ENCODE measurements at regions not wholly inside any gene's neighbourhood (a gene's known extent, or its start where the extent isn't known, plus 50 kb on each side); places are given as distances from the start of the nearest gene placed in this dataset.

- no peak overlapping the region for H3K4me3 ChIP-seq (ENCODE audit: low read length in 2 of 2)
- intact Hi-C loops (cut with DNase I) = no loop called here
- 80 to 91% methylated on average over 10 of the region's 10 CpGs for WGBS, 2 donors
- ATAC-seq (ENCODE audit: low FRiP score) (no peak), DNase-seq (no peak)
- H3K4me1 ChIP-seq (ENCODE audit: control insufficient read depth in 1 of 2, insufficient read depth in 2 of 2, low read length in 2 of 2) = no peaks in the 10 kb centered on the region
- no peaks in the 10 kb centered on the region for H3K9me3 ChIP-seq (ENCODE audit: control insufficient read depth, low read length)
- H3K27ac ChIP-seq (ENCODE audit: low read depth in 1 of 2, low read length in 2 of 2) = no peak overlapping the region
- no peaks in the 10 kb centered on the region for H3K36me3 ChIP-seq (ENCODE audit: control insufficient read depth in 1 of 2, insufficient read depth in 2 of 2, low read length in 1 of 2)
- no peaks in the 10 kb centered on the region for H3K27me3 ChIP-seq (ENCODE audit: control insufficient read depth in 1 of 2, insufficient read depth in 2 of 2, low read length in 1 of 2)
These were observed 433.0 kb downstream of the PTPRU start for GRCh38 chr1:29669158-29669871.

GRCh38 chr1:29668551-29669157, 432.3 kb downstream of the PTPRU start:
- Histone ChIP-seq H3K36me3 (ENCODE audit: control insufficient read depth in 1 of 2, insufficient read depth in 2 of 2, low read length in 1 of 2) (no peaks in the 10 kb centered on the region), H3K27me3 (ENCODE audit: control insufficient read depth in 1 of 2, insufficient read depth in 2 of 2, low read length in 1 of 2) (no peaks in the 10 kb centered on the region), H3K4me3 (ENCODE audit: low read length in 2 of 2) (no peak overlapping the region), H3K9me3 (ENCODE audit: control insufficient read depth, low read length) (peaks cover 2% of the 10 kb centered on the region), H3K4me1 (ENCODE audit: control insufficient read depth in 1 of 2, insufficient read depth in 2 of 2, low read length in 2 of 2) (no peaks in the 10 kb centered on the region), H3K27ac (ENCODE audit: low read depth in 1 of 2, low read length in 2 of 2) (no peak overlapping the region)
- intact Hi-C loops (cut with DNase I) = no loop called here
- ATAC-seq (ENCODE audit: low FRiP score) = no peak
- no peak for DNase-seq
- 28 to 43% methylated on average over 7 of the region's 7 CpGs for WGBS, 2 donors

- intact Hi-C loops (cut with DNase I) = no loop called here
- no peak for DNase-seq
- no peaks in the 10 kb centered on the region for H3K4me1 ChIP-seq (ENCODE audit: control insufficient read depth in 1 of 2, insufficient read depth in 2 of 2, low read length in 2 of 2)
- peaks cover 4% of the 10 kb centered on the region for H3K9me3 ChIP-seq (ENCODE audit: control insufficient read depth, low read length)
- no peak overlapping the region for H3K27ac ChIP-seq (ENCODE audit: low read depth in 1 of 2, low read length in 2 of 2)
- no peaks in the 10 kb centered on the region for H3K27me3 ChIP-seq (ENCODE audit: control insufficient read depth in 1 of 2, insufficient read depth in 2 of 2, low read length in 1 of 2)
- H3K4me3 ChIP-seq (ENCODE audit: low read length in 2 of 2) = no peak overlapping the region
- WGBS, 2 donors = 32 to 55% methylated on average over 2 of the region's 2 CpGs
- no peak for ATAC-seq (ENCODE audit: low FRiP score)
- no peaks in the 10 kb centered on the region for H3K36me3 ChIP-seq (ENCODE audit: control insufficient read depth in 1 of 2, insufficient read depth in 2 of 2, low read length in 1 of 2)
These were observed 431.6 kb downstream of the PTPRU start for GRCh38 chr1:29667951-29668350.

GRCh38 chr1:29664711-29665110, 428.4 kb downstream of the PTPRU start:
- WGBS, 2 donors = 87% methylated on average over 2 of the region's 2 CpGs
- DNase-seq (no peak), ATAC-seq (ENCODE audit: low FRiP score) (no peak)
- Histone ChIP-seq H3K4me1 (ENCODE audit: control insufficient read depth in 1 of 2, insufficient read depth in 2 of 2, low read length in 2 of 2) (no peaks in the 10 kb centered on the region), H3K4me3 (ENCODE audit: low read length in 2 of 2) (no peak overlapping the region), H3K27ac (ENCODE audit: low read depth in 1 of 2, low read length in 2 of 2) (no peak overlapping the region), H3K9me3 (ENCODE audit: control insufficient read depth, low read length) (peaks cover 6% of the 10 kb centered on the region), H3K36me3 (ENCODE audit: control insufficient read depth in 1 of 2, insufficient read depth in 2 of 2, low read length in 1 of 2) (no peaks in the 10 kb centered on the region), H3K27me3 (ENCODE audit: control insufficient read depth in 1 of 2, insufficient read depth in 2 of 2, low read length in 1 of 2) (no peaks in the 10 kb centered on the region)
- intact Hi-C loops (cut with DNase I) = no loop called here

GRCh38 chr1:29658688-29659087, 422.4 kb downstream of the PTPRU start:
- 83 to 88% methylated on average over 1 of the region's 1 CpG for WGBS, 2 donors
- H3K36me3 ChIP-seq (ENCODE audit: control insufficient read depth in 1 of 2, insufficient read depth in 2 of 2, low read length in 1 of 2) = no peaks in the 10 kb centered on the region
- no peak overlapping the region for H3K4me3 ChIP-seq (ENCODE audit: low read length in 2 of 2)
- DNase-seq = no peak
- no peaks in the 10 kb centered on the region for H3K4me1 ChIP-seq (ENCODE audit: control insufficient read depth in 1 of 2, insufficient read depth in 2 of 2, low read length in 2 of 2)
- H3K9me3 ChIP-seq (ENCODE audit: control insufficient read depth, low read length) = peaks cover 8% of the 10 kb centered on the region
- H3K27ac ChIP-seq (ENCODE audit: low read depth in 1 of 2, low read length in 2 of 2) = no peak overlapping the region
- intact Hi-C loops (cut with DNase I) = no loop called here
- no peak for ATAC-seq (ENCODE audit: low FRiP score)
- no peaks in the 10 kb centered on the region for H3K27me3 ChIP-seq (ENCODE audit: control insufficient read depth in 1 of 2, insufficient read depth in 2 of 2, low read length in 1 of 2)

- Histone ChIP-seq H3K4me3 (ENCODE audit: low read length in 2 of 2) (no peak overlapping the region), H3K4me1 (ENCODE audit: control insufficient read depth in 1 of 2, insufficient read depth in 2 of 2, low read length in 2 of 2) (no peaks in the 10 kb centered on the region), H3K27ac (ENCODE audit: low read depth in 1 of 2, low read length in 2 of 2) (no peak overlapping the region), H3K9me3 (ENCODE audit: control insufficient read depth, low read length) (peaks cover 5% of the 10 kb centered on the region), H3K27me3 (ENCODE audit: control insufficient read depth in 1 of 2, insufficient read depth in 2 of 2, low read length in 1 of 2) (no peaks in the 10 kb centered on the region), H3K36me3 (ENCODE audit: control insufficient read depth in 1 of 2, insufficient read depth in 2 of 2, low read length in 1 of 2) (no peaks in the 10 kb centered on the region)
- DNase-seq (no peak), ATAC-seq (ENCODE audit: low FRiP score) (no peak)
- intact Hi-C loops (cut with DNase I) = loop anchor here in 1 of 2 donors (2.0 kb wide), 1 partner anchor 31 kb away; no protein-coding TSS in a partner anchor
- 70 to 73% methylated on average over 2 of the region's 2 CpGs for whole genome bisulfite sequencing, 2 donors
These were observed 421.5 kb downstream of the PTPRU start for GRCh38 chr1:29657816-29658215.

- DNase-seq = peak in 1 of 2 donors; percentile 26
- Histone ChIP-seq H3K4me3 (ENCODE audit: low read length in 2 of 2) (no peak overlapping the region), H3K27me3 (ENCODE audit: control insufficient read depth in 1 of 2, insufficient read depth in 2 of 2, low read length in 1 of 2) (no peaks in the 10 kb centered on the region), H3K36me3 (ENCODE audit: control insufficient read depth in 1 of 2, insufficient read depth in 2 of 2, low read length in 1 of 2) (no peaks in the 10 kb centered on the region), H3K27ac (ENCODE audit: low read depth in 1 of 2, low read length in 2 of 2) (no peak overlapping the region), H3K4me1 (ENCODE audit: control insufficient read depth in 1 of 2, insufficient read depth in 2 of 2, low read length in 2 of 2) (no peaks in the 10 kb centered on the region), H3K9me3 (ENCODE audit: control insufficient read depth, low read length) (peaks cover 4% of the 10 kb centered on the region)
- intact Hi-C loops (cut with DNase I) = loop anchor here in 1 of 2 donors (2.0 kb wide), 1 partner anchor 29 kb away; no protein-coding TSS in a partner anchor
- 35 to 49% methylated on average over 8 of the region's 8 CpGs for WGBS, 2 donors
- no peak for ATAC-seq (ENCODE audit: low FRiP score)
These were observed 419.9 kb downstream of the PTPRU start for GRCh38 chr1:29655945-29656850.

- H3K4me1 ChIP-seq (ENCODE audit: control insufficient read depth in 1 of 2, insufficient read depth in 2 of 2, low read length in 2 of 2) = no peaks in the 10 kb centered on the region
- ATAC-seq (ENCODE audit: low FRiP score) (no peak), DNase-seq (peak in 1 of 2 donors; percentile 23)
- WGBS, 2 donors = 85 to 92% methylated on average over 5 of the region's 5 CpGs
- no peaks in the 10 kb centered on the region for H3K27me3 ChIP-seq (ENCODE audit: control insufficient read depth in 1 of 2, insufficient read depth in 2 of 2, low read length in 1 of 2)
- no peak overlapping the region for H3K4me3 ChIP-seq (ENCODE audit: low read length in 2 of 2)
- no peaks in the 10 kb centered on the region for H3K36me3 ChIP-seq (ENCODE audit: control insufficient read depth in 1 of 2, insufficient read depth in 2 of 2, low read length in 1 of 2)
- peaks cover 4% of the 10 kb centered on the region for H3K9me3 ChIP-seq (ENCODE audit: control insufficient read depth, low read length)
- no peak overlapping the region for H3K27ac ChIP-seq (ENCODE audit: low read depth in 1 of 2, low read length in 2 of 2)
- intact Hi-C loops (cut with DNase I) = no loop called here
These were observed 418.8 kb downstream of the PTPRU start for GRCh38 chr1:29655145-29655544.

Measured in aorta (tissue), 5 donors.